Activated T-helper 2 cell treated with anti-CD3 and anti-CD28 coated beads, Interferon-gamma antibody, Interleukin-2, Interleukin-4, amounts not matched to agents 10 μg/mL and 5 μg/mL and 100 μg/mL, durations not matched to agents 14 hours and 24 hours and 36 hours (primary cell): ENCODE measurements at regions not wholly inside any gene's neighbourhood (a gene's known extent, or its start where the extent isn't known, plus 50 kb on each side); places are given as distances from the start of the nearest gene placed in this dataset.

Source experiments
- DNase-seq: peaks from one replicate; pipeline ENCODE4 v3.0.0; 2021; ENCODE audit warnings: low spot score
- H3K27ac Mint-ChIP-seq: one replicate; pipeline ENCODE4 v1.8.0; 2021; ENCODE audit warnings: mixed read lengths
- H3K27me3 Mint-ChIP-seq: one replicate; pipeline ENCODE4 v1.8.0; 2021; ENCODE audit warnings: low read depth, mixed read lengths
- H3K36me3 Mint-ChIP-seq: one replicate; pipeline ENCODE4 v1.8.0; 2021; ENCODE audit warnings: low read depth, mixed read lengths
- H3K4me1 Mint-ChIP-seq: one replicate; pipeline ENCODE4 v1.8.0; 2021; ENCODE audit warnings: low read depth, mixed read lengths
- H3K4me3 Mint-ChIP-seq: one replicate; pipeline ENCODE4 v1.8.0; 2021; ENCODE audit warnings: low read depth, mild to moderate bottlenecking, moderate library complexity, mixed read lengths
- H3K9me3 Mint-ChIP-seq: one replicate; pipeline ENCODE4 v1.8.0; 2021; ENCODE audit warnings: mixed read lengths
- intact Hi-C: fragments of 100-400 bp; cut with micrococcal nuclease; formaldehyde crosslinking; loops from one replicate; pipeline ENCODE4 v1.15.1; 2023

DNA sequence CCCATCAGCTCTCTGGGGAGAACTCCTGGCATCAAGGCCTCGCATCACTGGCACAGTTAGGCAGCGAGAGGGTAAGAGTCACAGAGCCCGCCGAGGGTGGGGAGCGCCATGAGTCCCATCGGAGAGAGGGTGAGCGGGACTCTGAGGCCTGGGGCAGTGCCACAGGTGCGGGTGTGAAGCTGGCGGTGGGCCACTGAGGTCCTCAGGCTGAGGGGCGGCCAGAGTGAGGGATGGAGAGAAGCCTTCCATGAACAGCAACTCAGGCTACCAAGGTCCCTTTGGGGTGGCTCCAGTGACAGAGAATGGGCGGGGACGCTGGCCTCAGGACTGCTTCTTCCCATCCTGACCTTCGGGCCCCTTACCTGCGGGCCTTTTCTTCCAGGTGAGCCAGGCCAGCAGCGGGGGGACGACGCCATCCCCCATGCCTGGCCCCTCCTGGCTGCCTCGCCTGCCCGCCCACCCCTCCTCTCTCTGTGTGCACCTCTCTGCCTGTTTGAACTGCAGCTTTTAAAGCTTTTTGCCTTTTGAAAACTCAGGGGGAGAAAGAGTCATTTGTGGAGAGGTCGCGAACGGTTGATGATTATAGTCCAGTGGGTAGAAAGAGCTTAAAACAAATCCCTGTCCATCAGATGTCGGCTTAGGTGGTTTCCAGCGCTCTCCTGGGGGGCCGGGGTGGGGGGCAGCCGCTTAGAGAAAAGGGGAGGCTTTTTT lies 149.3 kb upstream of the GSE1 start:
- intact Hi-C loops = no loop called here

DNA sequence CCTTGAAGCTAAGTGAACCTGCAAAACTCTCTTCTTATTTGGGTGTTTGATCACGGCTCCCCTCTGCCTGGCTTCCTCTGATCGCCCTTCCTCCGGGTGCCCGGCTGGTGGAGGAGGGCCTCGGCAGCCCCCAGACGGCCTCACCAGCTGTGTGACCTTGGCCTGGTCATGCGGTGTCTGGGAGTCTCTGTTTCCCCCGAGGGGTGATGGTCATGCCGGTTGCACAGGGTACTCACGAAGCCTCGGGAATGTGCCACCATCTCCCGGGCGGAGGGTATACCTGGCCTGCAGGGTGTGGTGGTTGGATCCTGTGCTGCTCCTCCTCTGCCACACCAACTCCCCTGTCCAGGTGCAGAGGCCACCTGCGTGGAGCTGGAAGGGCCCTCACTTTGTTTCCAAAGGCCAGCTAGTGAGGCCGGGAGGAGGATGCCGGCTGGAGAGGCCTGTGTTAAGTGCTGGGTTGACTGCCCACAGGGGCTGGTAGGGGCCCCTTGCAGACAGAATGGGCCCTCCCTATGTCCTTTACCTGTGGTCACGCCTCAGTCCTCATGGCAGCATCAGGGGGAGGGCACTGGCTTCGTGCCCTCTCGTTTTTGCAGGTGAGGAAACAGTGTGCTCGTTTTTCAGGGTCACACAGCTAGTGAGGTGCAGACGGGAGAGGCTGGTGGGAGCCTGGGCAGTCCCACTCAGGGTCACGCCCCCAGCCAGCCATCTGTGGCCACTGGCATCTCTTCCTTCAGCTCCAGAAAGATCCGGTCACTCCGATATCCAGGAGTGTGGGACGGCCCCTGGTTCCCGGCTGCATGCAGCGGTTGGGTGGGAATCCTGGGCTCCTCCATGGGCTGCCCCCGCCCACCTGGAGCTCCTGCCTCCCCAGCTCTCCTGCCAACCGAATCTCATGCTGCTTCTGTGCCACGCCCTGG lies 148.5 kb upstream of the GSE1 start:
- H3K4me1 Mint-ChIP-seq = peaks cover 2% of the 10 kb centered on the region
- DNase-seq = no peak
- intact Hi-C loops = no loop called here
- peaks cover 31% of the 10 kb centered on the region for H3K27me3 Mint-ChIP-seq
- no peak overlapping the region for H3K4me3 Mint-ChIP-seq
- H3K9me3 Mint-ChIP-seq = no peaks in the 10 kb centered on the region
- H3K27ac Mint-ChIP-seq = no peak overlapping the region
- H3K36me3 Mint-ChIP-seq = no peaks in the 10 kb centered on the region

More for the DNA sequence above, 149.3 kb upstream of the GSE1 start:
- Mint-ChIP-seq H3K4me1 (peaks cover 2% of the 10 kb centered on the region), H3K27me3 (peaks cover 31% of the 10 kb centered on the region), H3K27ac (no peak overlapping the region), H3K9me3 (no peaks in the 10 kb centered on the region), H3K4me3 (no peak overlapping the region), H3K36me3 (no peaks in the 10 kb centered on the region)
- DNase-seq = no peak

DNA sequence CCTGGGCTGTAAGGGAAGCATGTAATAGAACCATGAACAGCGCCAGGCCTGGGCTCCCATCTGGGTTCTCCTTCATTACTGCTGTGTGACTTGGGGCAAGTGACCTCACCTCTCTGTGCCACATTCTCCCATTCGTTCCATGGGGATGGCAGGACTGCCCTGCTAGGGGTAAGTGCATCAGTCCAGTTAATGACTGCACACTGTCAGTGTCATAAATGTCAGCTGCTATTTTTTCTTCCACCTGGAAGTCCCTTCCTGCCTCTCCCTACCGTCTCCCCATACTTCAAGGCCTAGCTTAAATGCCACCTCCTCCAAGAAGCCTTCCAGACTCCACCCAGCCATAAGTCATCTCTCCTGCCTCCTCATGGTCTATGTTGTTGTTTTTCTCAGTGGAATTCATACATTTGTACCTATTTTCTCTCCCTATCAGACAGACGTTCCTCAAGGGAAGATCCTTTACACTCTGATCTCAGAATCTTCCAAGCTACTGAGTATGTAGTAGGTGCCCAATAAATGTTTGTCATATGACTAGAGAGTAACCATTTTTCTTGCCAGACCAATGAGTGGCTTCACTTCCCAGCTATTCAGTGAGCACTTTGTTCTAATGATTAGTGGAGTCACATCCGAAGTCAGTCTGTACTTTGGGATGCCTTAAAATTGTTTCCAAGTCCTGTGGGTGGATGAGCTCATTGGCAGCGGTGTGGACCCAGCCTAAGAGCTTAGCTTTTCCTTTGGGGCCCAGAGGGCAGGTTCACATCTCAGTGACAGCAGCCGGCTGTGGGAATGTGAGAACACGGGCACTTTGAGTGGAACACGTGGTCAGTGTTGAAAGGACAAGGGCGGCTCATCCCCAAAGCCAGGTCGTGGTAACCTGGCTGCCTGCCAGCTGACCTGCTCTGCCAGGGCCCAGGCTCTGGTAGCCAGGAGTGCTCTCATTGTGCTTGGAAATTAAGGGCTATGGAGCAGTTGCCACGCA lies 147.5 kb upstream of the GSE1 start:
- H3K27me3 Mint-ChIP-seq = peaks cover 27% of the 10 kb centered on the region
- no peaks in the 10 kb centered on the region for H3K9me3 Mint-ChIP-seq
- intact Hi-C loops = no loop called here

DNA sequence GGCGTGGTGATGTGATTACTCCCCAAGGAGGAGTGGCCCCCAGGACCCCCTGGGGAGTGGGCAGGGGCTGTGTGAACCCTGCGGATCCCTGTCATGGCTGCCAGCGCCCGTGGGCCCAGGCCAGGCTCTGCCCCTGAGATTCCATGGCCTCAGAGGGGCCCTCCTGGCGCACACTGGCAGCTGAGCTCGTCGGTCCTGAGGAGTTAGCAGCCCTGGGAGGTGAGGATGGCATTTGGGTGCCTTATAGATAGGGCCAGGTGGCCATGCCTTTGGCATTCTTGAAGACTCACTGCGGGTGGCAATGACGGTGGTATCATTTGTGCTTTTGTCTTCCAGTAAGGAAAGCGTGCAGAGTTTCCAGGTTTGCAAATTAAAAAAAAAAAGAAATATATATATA lies 146.8 kb upstream of the GSE1 start:
- Mint-ChIP-seq H3K36me3 (no peaks in the 10 kb centered on the region), H3K4me1 (peaks cover 2% of the 10 kb centered on the region), H3K27me3 (peaks cover 24% of the 10 kb centered on the region), H3K9me3 (no peaks in the 10 kb centered on the region), H3K4me3 (no peak overlapping the region), H3K27ac (no peak overlapping the region)
- DNase-seq = no peak
- intact Hi-C loops = no loop called here

More for the DNA sequence above, 147.5 kb upstream of the GSE1 start:
- H3K4me3 Mint-ChIP-seq = no peak overlapping the region
- peaks cover 2% of the 10 kb centered on the region for H3K4me1 Mint-ChIP-seq
- DNase-seq = no peak
- H3K36me3 Mint-ChIP-seq = no peaks in the 10 kb centered on the region
- no peak overlapping the region for H3K27ac Mint-ChIP-seq

DNA sequence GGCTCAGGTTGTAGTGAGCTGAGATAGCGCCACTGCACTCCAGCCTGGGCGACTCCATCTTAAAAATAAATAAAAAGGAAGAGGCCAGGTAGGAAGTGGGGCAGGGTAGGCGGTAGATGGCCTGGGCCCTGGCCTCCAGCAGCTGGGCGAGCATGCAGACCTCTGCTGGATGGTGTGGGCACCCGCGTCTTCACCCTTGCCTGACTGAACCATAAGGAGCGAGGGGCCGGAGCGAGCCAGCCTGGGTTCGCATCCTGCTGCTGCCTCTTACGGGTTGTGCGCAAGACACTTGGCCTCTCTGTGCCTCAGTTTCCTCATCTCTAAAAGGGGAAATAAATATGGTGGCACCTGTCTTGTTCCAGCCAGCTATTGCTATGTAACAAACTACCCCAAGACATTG lies 146.1 kb upstream of the GSE1 start:
- intact Hi-C loops = no loop called here
- Mint-ChIP-seq H3K4me1 (peaks cover 2% of the 10 kb centered on the region), H3K4me3 (no peak overlapping the region), H3K27me3 (peaks cover 21% of the 10 kb centered on the region), H3K9me3 (no peaks in the 10 kb centered on the region), H3K27ac (no peak overlapping the region), H3K36me3 (no peaks in the 10 kb centered on the region)
- DNase-seq = no peak

DNA sequence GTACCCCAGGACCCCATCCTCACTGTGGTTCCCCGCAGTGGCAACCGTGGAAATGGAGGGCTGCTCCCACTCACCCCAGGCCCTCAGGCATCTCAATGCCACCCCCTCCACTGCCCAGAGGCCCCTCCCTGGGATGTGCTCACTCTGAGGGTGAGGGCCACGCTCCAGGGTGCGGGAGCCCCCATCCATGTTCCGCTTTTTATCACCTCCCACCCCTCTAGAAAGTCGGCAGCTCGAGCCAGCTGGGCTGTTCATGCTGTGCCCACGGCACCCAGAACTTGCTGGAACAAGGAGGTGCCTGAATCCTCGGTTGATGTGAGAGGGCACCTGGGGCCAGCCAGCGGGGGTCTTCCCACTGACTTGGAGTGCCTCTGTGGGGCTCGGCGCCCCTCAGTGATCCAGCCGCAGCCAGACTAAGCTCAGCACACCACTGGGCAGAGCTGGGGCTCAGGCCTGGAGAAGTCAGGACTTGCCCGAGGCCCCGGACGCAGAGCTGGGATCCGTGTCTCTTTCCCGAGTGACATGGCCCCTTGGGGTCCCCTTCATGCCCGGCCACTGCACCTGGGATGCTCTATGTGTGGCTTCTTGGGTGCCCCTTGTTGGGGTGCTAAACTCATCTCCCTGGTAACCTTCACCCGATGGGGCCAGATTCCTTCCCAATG lies 143.1 kb upstream of the GSE1 start:
- DNase-seq = no peak
- Mint-ChIP-seq H3K4me3 (no peak overlapping the region), H3K36me3 (no peaks in the 10 kb centered on the region), H3K27me3 (peaks cover 4% of the 10 kb centered on the region), H3K4me1 (no peaks in the 10 kb centered on the region), H3K9me3 (no peaks in the 10 kb centered on the region), H3K27ac (no peak overlapping the region)
- intact Hi-C loops = no loop called here

DNA sequence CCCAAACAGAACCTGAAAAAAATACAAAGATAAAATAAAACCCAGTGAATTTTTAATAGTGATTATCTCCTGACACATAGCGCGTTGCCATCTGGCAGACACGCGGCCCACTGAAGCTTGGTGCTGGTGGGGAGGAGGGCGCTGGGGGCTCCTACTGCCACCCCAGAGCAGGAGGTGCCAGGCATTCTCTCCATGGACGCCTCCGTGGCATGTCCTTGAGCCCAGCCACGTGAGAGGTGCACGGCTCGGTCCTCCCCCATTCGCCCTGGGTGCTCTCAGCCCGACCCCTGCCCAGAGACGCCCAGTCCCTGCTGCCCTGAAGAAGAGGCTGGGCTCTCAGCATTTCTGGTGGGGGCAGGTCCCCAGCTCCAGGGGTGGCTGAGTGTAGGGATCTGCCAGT lies 142.2 kb upstream of the GSE1 start:
- no peaks in the 10 kb centered on the region for H3K9me3 Mint-ChIP-seq

DNA sequence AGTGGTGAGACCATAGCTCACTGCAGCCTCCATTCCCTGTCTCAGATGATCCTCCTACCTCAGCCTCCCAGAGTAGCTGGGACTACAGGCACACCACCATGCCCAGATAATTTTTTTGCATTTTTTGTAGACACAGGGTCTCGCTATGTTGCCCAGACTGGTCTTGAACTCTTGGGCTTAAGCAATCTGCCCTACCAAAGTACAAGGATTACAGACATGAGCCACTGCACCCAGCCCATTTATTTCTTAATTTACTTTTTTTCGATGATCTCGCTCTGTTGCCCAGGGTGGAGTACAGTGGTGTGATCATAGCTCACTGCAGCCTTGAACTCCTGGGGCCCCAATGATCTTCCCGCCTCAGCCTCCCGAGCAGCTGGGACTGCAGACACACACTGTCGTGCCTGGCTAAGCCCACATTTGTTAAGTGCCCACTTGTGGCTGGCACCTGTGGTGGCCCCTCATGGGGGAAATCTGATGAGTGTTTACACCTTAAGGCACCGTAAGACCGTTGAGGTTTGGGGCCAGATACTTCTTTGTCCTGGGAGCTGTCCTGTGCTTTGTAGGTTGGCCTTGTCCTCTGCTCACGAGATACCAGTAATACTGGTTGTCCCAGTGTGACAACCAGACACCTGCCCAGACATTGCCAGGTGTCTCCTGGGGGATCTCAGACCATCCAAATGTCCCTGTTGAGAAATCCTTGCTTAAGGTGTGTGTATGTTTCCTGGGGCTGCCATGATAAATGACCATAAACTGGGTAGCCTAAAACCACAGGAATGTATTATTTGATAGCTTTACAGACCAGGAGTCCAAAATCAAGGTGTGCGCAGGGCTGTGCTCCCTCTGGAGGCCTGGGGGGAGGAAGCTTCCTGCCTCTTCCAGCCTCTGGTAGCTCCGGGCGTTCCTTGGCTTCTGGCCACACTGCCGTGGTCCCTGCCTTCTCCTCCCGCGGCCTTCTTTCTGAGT lies 141.4 kb upstream of the GSE1 start:
- Mint-ChIP-seq H3K9me3 (no peaks in the 10 kb centered on the region), H3K4me1 (no peaks in the 10 kb centered on the region), H3K4me3 (no peak overlapping the region), H3K36me3 (no peaks in the 10 kb centered on the region), H3K27ac (no peak overlapping the region), H3K27me3 (no peaks in the 10 kb centered on the region)
- intact Hi-C loops = no loop called here
- DNase-seq = no peak

More for the DNA sequence above, 142.2 kb upstream of the GSE1 start:
- H3K4me1 Mint-ChIP-seq = no peaks in the 10 kb centered on the region
- no peaks in the 10 kb centered on the region for H3K36me3 Mint-ChIP-seq
- intact Hi-C loops = no loop called here
- DNase-seq = no peak
- H3K4me3 Mint-ChIP-seq = no peak overlapping the region
- no peak overlapping the region for H3K27ac Mint-ChIP-seq
- no peaks in the 10 kb centered on the region for H3K27me3 Mint-ChIP-seq

DNA sequence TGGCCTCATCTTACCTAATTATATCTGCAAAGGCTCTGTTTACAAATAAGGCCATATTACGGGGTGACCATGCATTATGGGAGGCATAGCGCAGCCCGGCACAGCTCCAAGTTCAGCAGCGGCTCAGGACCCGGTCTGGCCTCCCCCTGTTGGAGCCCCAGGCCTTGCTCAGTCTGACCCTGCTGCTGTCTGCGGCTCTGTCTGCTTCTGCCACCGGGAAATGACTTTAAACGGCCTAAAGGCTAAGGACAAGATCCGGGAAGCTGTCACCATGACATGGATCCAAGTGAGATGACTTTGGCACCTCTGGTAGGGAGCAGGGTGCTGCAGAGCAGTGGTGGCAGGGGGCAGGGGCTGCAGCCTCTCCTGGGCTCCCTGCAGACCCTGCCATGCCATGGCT lies 140.6 kb upstream of the GSE1 start:
- Mint-ChIP-seq H3K4me1 (no peaks in the 10 kb centered on the region), H3K9me3 (no peaks in the 10 kb centered on the region), H3K27me3 (no peaks in the 10 kb centered on the region), H3K4me3 (no peak overlapping the region), H3K27ac (no peak overlapping the region), H3K36me3 (no peaks in the 10 kb centered on the region)
- DNase-seq = no peak
- intact Hi-C loops = no loop called here

DNA sequence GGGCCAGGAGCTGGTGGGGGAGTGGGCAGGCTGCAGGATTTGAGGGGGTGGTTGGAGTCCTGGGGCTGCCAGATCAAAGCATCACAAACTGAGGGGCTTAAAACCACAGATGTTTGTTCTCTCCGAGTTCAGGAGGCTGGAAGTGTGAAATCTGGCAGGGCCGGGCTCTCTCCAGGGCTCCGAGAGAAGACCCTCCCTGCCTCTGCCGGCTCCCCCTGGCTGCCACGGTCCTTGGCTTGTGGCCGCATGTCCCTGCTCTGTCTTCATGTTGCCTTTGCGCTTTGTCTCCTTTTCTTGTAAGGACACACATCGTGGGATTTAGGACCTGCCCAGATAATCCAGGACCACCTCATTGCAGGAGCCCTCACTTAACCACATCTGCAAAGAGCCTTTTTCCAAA lies 139.8 kb upstream of the GSE1 start:
- no peak for DNase-seq
- Mint-ChIP-seq H3K9me3 (no peaks in the 10 kb centered on the region), H3K4me3 (no peak overlapping the region), H3K36me3 (no peaks in the 10 kb centered on the region), H3K27me3 (no peaks in the 10 kb centered on the region), H3K27ac (no peak overlapping the region), H3K4me1 (no peaks in the 10 kb centered on the region)
- intact Hi-C loops = no loop called here

DNA sequence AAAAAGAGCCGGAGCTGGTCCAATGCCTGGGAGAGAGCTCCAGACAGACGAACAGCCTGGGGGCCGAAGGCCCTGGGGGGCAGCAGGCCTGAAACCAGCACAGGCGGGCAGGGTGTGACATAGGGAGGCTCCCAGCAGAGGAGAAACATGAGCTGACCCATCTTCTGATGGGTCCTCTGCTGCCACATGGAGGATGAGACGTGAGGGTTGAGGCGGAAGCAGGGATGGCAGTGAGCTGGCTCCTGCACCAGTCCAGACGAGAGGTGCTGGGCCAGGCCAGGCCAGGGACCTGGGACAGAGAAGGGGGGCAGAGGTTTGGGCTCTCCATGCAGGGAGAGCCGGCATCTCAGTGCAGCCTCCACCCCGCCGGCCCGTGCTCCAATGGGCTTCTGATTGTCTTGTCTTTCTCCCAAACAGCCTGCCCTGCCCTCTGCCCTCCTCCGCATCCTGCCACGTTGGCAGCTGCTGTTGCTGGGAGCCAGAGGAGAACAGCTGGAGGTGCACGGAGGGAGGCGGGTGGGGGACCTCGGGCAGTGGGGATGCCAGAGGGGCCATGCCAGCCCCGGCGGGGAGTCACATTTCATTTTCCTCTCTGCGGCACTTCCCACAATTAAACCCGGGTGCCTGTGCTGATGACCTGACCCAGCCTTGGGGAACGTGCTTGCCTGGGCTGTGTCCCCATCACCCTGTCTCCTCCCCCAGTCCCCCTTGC lies 139.1 kb upstream of the GSE1 start:
- no peaks in the 10 kb centered on the region for H3K4me1 Mint-ChIP-seq
- H3K36me3 Mint-ChIP-seq = no peaks in the 10 kb centered on the region
- DNase-seq = no peak
- H3K27me3 Mint-ChIP-seq = no peaks in the 10 kb centered on the region
- H3K4me3 Mint-ChIP-seq = no peak overlapping the region
- intact Hi-C loops = no loop called here
- H3K9me3 Mint-ChIP-seq = no peaks in the 10 kb centered on the region
- no peak overlapping the region for H3K27ac Mint-ChIP-seq
